ENCODE measurements at regions not wholly inside any gene's neighbourhood (a gene's known extent, or its start where the extent isn't known, plus 50 kb on each side); places are given as distances from the start of the nearest gene placed in this dataset.

DNA sequence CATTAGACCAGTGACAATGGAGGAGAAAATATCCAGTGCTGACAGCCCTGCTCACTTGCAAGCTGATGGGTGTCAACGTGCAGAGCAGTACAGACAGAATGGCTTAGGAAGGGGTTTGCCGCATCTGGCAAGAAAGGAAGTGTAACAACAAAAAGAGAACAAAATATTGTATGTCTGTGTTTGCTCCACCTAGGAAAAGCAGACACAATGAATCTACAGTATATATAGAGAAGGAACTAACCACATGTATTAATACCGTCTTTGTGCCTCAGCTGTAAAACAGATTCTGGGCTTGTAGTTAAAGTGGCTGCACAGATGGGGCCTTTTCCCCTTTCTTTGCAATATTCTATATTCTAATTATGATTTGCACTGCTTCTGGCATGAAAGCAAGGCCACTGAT, 281.1 kb upstream of the MEOX2 start:
- Histone ChIP-seq H4K8ac (ENCODE audit: low read depth in 2 of 2, low read length in 2 of 2) (no peak overlapping the region), H3K56ac (ENCODE audit: extremely low read depth, insufficient read depth, low read length) (no peak overlapping the region), H3K79me1 (ENCODE audit: low read depth in 1 of 2, low read length in 2 of 2) (no peaks in the 10 kb centered on the region), H2BK5ac (ENCODE audit: low read depth, low read length, poor library complexity, severe bottlenecking) (no peak overlapping the region), H3K4ac (ENCODE audit: low read depth, low read length) (no peak overlapping the region), H3K27me3 (ENCODE audit: control insufficient read depth, insufficient read depth, low read length) (no peaks in the 10 kb centered on the region), H2BK120ac (ENCODE audit: low read depth, low read length) (no peak overlapping the region), H3K9me3 (ENCODE audit: control insufficient read depth, insufficient read depth, low read length) (no peaks in the 10 kb centered on the region), H4K20me1 (ENCODE audit: insufficient read depth, low read length) (no peaks in the 10 kb centered on the region), H3K9ac (ENCODE audit: low read depth, low read length) (no peak overlapping the region), H3K18ac (ENCODE audit: low read depth, low read length) (no peak overlapping the region), H4K5ac (ENCODE audit: low read depth, low read length) (no peak overlapping the region), H3K4me3 (ENCODE audit: insufficient read depth, low read depth, low read length) (no peak overlapping the region), H3K23ac (ENCODE audit: low read depth, low read length) (no peak overlapping the region), H2AFZ (replicated peaks; ENCODE audit: low read length, poor library complexity) (no peak overlapping the region), H3K14ac (replicated peaks; ENCODE audit: low read depth, low read length) (no peak overlapping the region), H2BK20ac (ENCODE audit: low read depth, low read length) (no peak overlapping the region), H3K9me1 (ENCODE audit: insufficient read depth, low read length) (no peaks in the 10 kb centered on the region), H2AK5ac (ENCODE audit: low read depth, low read length) (no peak overlapping the region), H2AK9ac (replicated peaks; ENCODE audit: low read depth, low read length, poor library complexity) (no peak overlapping the region), H3K4me2 (ENCODE audit: low read depth, low read length) (no peak overlapping the region), H3K4me1 (ENCODE audit: control insufficient read depth, insufficient read depth, low read length) (no peaks in the 10 kb centered on the region), H3K36me3 (ENCODE audit: control insufficient read depth, insufficient read depth, low read length) (no peaks in the 10 kb centered on the region), H4K91ac (ENCODE audit: insufficient read depth, low read depth, low read length) (no peak overlapping the region), H2BK15ac (ENCODE audit: low read depth, low read length) (no peak overlapping the region), H3K27ac (ENCODE audit: insufficient read depth, low read length) (no peak overlapping the region)
- TF ChIP-seq CEBPB (IDR thresholded peaks at IDR 0.05; ENCODE audit: low read depth, low read length) (no peak), RFX5 (IDR thresholded peaks at IDR 0.05; ENCODE audit: low read depth, low read length) (no peak), BHLHE40 (IDR thresholded peaks at IDR 0.05; ENCODE audit: low read depth, low read length) (no peak), RAD21 (IDR thresholded peaks at IDR 0.05; ENCODE audit: low read length) (no peak), POLR2A (IDR thresholded peaks at IDR 0.05; ENCODE audit: low read depth, low read length) (no peak), MAFK (IDR thresholded peaks at IDR 0.05; ENCODE audit: low read depth, low read length) (no peak), SMC3 (IDR thresholded peaks at IDR 0.05; ENCODE audit: low read depth, low read length) (no peak), CHD1 (IDR thresholded peaks at IDR 0.05; ENCODE audit: low read depth, low read length) (no peak), MAZ (IDR thresholded peaks at IDR 0.05; ENCODE audit: borderline replicate concordance, low read depth, low read length) (no peak), MXI1 (IDR thresholded peaks at IDR 0.05; ENCODE audit: borderline replicate concordance, low read depth, low read length) (no peak)
- TF ChIP-seq, protein P1, sequence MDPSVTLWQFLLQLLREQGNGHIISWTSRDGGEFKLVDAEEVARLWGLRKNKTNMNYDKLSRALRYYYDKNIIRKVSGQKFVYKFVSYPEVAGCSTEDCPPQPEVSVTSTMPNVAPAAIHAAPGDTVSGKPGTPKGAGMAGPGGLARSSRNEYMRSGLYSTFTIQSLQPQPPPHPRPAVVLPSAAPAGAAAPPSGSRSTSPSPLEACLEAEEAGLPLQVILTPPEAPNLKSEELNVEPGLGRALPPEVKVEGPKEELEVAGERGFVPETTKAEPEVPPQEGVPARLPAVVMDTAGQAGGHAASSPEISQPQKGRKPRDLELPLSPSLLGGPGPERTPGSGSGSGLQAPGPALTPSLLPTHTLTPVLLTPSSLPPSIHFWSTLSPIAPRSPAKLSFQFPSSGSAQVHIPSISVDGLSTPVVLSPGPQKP (IDR thresholded peaks at IDR 0.05; ENCODE audit: borderline replicate concordance, low read depth, low read length), result no peak
- ChIA-PET POLR2A (ENCODE audit: unreplicated experiment) (no interaction called here), CTCF (no interaction called here)
- 80% methylated on average over 1 of the region's 3 CpGs; no CpG with 5 or more reads in 1 of the 2 experiments for WGBS, 2 experiments (ENCODE audit: extremely low coverage in 2 of 2, insufficient read length in 1 of 2)
- DNase-seq, result no peak
- ATAC-seq (ENCODE audit: low read depth), result no peak
- BruUV-seq (replicated peaks), result no TSS peak
- intact Hi-C loops (cut with micrococcal nuclease) (no loop called here), in situ Hi-C loops (cut with MboI; ENCODE audit: low sequenced_read_pairs) (no loop called here), dilution Hi-C loops (cut with HindIII; ENCODE audit: low sequenced_read_pairs, unreplicated experiment) (no loop called here)
